Heart left ventricle (tissue), 13 donors: ENCODE measurements at regions not wholly inside any gene's neighbourhood (a gene's known extent, or its start where the extent isn't known, plus 50 kb on each side); places are given as distances from the start of the nearest gene placed in this dataset.

Experiments
- CTCF ChIP-seq, 12 donors: fragments of 200-600 bp; sonication (generic) in 4 of 12; IDR thresholded peaks; one replicate each; pipeline versions ENCODE4 v1.5.0 to v1.8.0; 2018 to 2022; ENCODE audit warnings: antibody characterized with exemption in 12 of 12, mild to moderate bottlenecking in 5 of 12
- POLR2A ChIP-seq, 2 donors: fragments of 450-650 bp; IDR thresholded peaks; one replicate each; pipeline ENCODE4 v1.6.1; 2017; ENCODE audit warnings: antibody characterized with exemption in 2 of 2, mild to moderate bottlenecking in 2 of 2, moderate library complexity in 2 of 2
- donor health status: ischemic (EF 13 %, LVEDD 7.1; RV severe dilation, severe dysfunction).
- donor health status: DM: no; HTN: yes; CAD: no.
- donor health status: DM: no; HTN: no; CAD: no.
- donor health status: ischemic (EF 25% LVEDD 6.9; RV normal size, moderate dysfunction).
- donor health status: ischemic (EF 25% LVEDD 5.7; RV mildly dilated, moderate dysfunction).
- donor health status: ischemic (EF 35%, LVEDD 5.7; RV mildly dilated, moderate dysfunction).
- donor health status: nonischemic (EF 11% LVEDD 7.7; RV severe dilation, severe dysfunction).
- donor health status: DM: yes; HTN: yes; CAD: no.
- donor health status: PGD.
- donor health status: ischemic (EF 29% LVEDD 5.4; RV normal size, mild dysfunction).
- donor health status: nonischemic (EF 23%, LVEDD 6.1; RV moderate dilation, normal function).

GRCh38 chr14:97005934-97006333 lies 208.8 kb downstream of the VRK1 start:
- TF ChIP-seq CTCF (IDR thresholded peaks at IDR 0.05) (no peak), POLR2A (IDR thresholded peaks at IDR 0.05) (no peak)
